Activated CD8-positive, alpha-beta memory T cell treated with anti-CD3 and anti-CD28 coated beads, Interleukin-2, amount 50 U/mL, for 4 hours (primary cell): ENCODE measurements at regions not wholly inside any gene's neighbourhood (a gene's known extent, or its start where the extent isn't known, plus 50 kb on each side); places are given as distances from the start of the nearest gene placed in this dataset.

Experiments
- DNase-seq: peaks from one replicate; pipeline ENCODE4 v3.0.0-alpha.2; 2020

- no peak for DNase-seq
Measured at GRCh38 chr13:40404967-40405716, 261.3 kb downstream of the FOXO1 start.

GRCh38 chr13:40406405-40407120, 259.9 kb downstream of the FOXO1 start:
- no peak for DNase-seq

GRCh38 chr13:40407567-40407966, 258.9 kb downstream of the FOXO1 start:
- no peak for DNase-seq

- no peak for DNase-seq
Measured at GRCh38 chr13:40408602-40409001, 257.8 kb downstream of the FOXO1 start.

- no peak for DNase-seq
Measured at GRCh38 chr13:40409278-40409677, 257.2 kb downstream of the FOXO1 start.

- no peak for DNase-seq
Measured at GRCh38 chr13:40410315-40410714, 256.1 kb downstream of the FOXO1 start.

- DNase-seq = no peak
Measured at GRCh38 chr13:40420160-40420740, 246.2 kb downstream of the FOXO1 start.

GRCh38 chr13:40422588-40423235, 243.7 kb downstream of the FOXO1 start:
- no peak for DNase-seq

GRCh38 chr13:40428354-40428753, 238.1 kb downstream of the FOXO1 start:
- DNase-seq = no peak

- no peak for DNase-seq
Measured at GRCh38 chr13:40429706-40430545, 236.5 kb downstream of the FOXO1 start.

- DNase-seq = no peak
Measured at GRCh38 chr13:40432018-40432978, 234.1 kb downstream of the FOXO1 start.

- DNase-seq = no peak
Measured at GRCh38 chr13:40433001-40433400, 233.4 kb downstream of the FOXO1 start.

GRCh38 chr13:40433577-40433976, 232.9 kb downstream of the FOXO1 start:
- peak; percentile 36 for DNase-seq

GRCh38 chr13:40434516-40435397, 231.7 kb downstream of the FOXO1 start:
- DNase-seq = no peak

GRCh38 chr13:40438022-40438680, 228.3 kb downstream of the FOXO1 start:
- DNase-seq = no peak

GRCh38 chr13:40438999-40439797, 227.2 kb downstream of the FOXO1 start:
- no peak for DNase-seq

GRCh38 chr13:40439928-40440327, 226.5 kb downstream of the FOXO1 start:
- DNase-seq = no peak

GRCh38 chr13:40440990-40441820, 225.2 kb downstream of the FOXO1 start:
- no peak for DNase-seq
